Right cardiac atrium (tissue), 5 donors: ENCODE measurements at regions not wholly inside any gene's neighbourhood (a gene's known extent, or its start where the extent isn't known, plus 50 kb on each side); places are given as distances from the start of the nearest gene placed in this dataset.

Source experiments
- ATAC-seq, 2 donors: fragments of 200-7000 bp; cut with Tn5 transposase; one replicate each; pipeline versions ENCODE4 v1.8.0 to v1.9.1; 2020; ENCODE audit warnings: moderate library complexity in 2 of 2, mild to moderate bottlenecking in 1 of 2
- DNase-seq, 3 donors: peaks; one replicate each; pipeline ENCODE4 v3.0.0-alpha.2; 2020
- H3K27ac ChIP-seq: one replicate; pipeline ENCODE4 v1.5.1; 2013; ENCODE audit warnings: mild to moderate bottlenecking, low read length, control low read depth, moderate library complexity
- H3K27me3 ChIP-seq: one replicate; pipeline ENCODE4 v1.6.1; 2013; ENCODE audit not compliant: control insufficient read depth, insufficient read depth
- H3K4me1 ChIP-seq: one replicate; pipeline ENCODE4 v1.6.1; 2013; ENCODE audit warnings: low read length; ENCODE audit not compliant: control insufficient read depth, insufficient read depth
- H3K4me3 ChIP-seq: one replicate; pipeline ENCODE4 v1.5.1; 2013; ENCODE audit warnings: low read length, control low read depth
- H3K9me3 ChIP-seq: one replicate; pipeline ENCODE4 v1.6.1; 2013; ENCODE audit warnings: low read length; ENCODE audit not compliant: control insufficient read depth
- WGBS: extraction: QIAGEN DNeasy Blood & Tissue Kit; methylation state at CpG from one replicate; pipeline ENCODE4 v1.1.7; 2013; 5-methylcytosine and 5-hydroxymethylcytosine counted together
- intact Hi-C, 4 donors: fragments of 100-400 bp; cut with DNase I; formaldehyde crosslinking; loops; one replicate each; pipeline versions ENCODE4 v1.11.0 to v1.14.0; 2022 to 2023
- donor health status: healthy with polysubstance abuse.
- donor health status: DM: no; HTN: yes; CAD: no.
- donor health status: DM: no; HTN: no; CAD: no.
- donor health status: DM: no; HTN: yes; CAD: no; lungs with severe emphysema.
- donor health status: DM: yes; HTN: yes; CAD: no.

DNA sequence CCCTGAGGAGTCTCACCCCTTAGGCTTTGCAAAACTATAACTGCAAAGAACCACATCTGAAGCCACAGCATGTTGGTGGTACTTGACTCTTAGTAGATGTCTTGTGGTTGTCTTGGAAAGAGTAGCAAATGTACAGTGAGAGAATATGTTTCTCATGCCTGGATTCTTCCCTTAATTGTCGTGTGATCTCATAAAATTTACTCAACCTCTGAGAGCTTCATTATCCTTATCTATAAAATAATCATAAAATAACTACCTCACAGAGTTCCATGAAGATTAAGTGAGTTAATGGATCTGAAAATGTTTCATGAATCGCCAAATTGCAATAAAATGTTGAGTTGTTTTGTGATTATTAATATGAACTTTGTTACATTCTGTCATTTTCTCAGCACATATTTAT is 491.5 kb downstream of the METTL15 start:
- Histone ChIP-seq H3K27ac (no peak overlapping the region), H3K9me3 (no peaks in the 10 kb centered on the region), H3K4me3 (no peak overlapping the region), H3K4me1 (no peaks in the 10 kb centered on the region), H3K27me3 (no peaks in the 10 kb centered on the region)
- DNase-seq: no peak
- intact Hi-C loops: no loop called here
- WGBS: 83% methylated on average over 2 of the region's 2 CpGs
- no peak for ATAC-seq

DNA sequence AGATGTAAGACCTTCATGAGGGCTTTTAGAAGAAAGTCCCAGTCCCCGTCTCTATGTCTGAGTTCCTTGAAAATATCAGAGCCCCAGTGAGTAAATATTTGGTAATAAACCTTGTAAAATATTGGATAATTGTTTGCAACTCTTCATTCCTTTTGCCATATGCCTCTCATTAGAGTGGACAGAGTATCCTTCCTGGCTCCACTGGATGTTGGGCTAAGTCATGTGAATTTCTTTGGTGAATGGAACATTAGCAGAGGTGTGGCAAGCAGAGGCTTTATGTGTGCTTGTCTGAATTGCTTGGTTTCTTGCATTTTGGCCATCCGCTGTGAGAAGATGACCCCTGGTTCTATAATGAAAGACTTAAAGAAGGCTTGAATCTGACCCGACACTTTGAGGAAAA is 490.3 kb downstream of the METTL15 start:
- ATAC-seq (no peak), DNase-seq (no peak)
- H3K9me3 ChIP-seq: no peaks in the 10 kb centered on the region
- WGBS: 95% methylated on average over 3 of the region's 3 CpGs
- no peak overlapping the region for H3K4me3 ChIP-seq
- intact Hi-C loops: no loop called here
- no peak overlapping the region for H3K27ac ChIP-seq
- no peaks in the 10 kb centered on the region for H3K27me3 ChIP-seq
- H3K4me1 ChIP-seq: no peaks in the 10 kb centered on the region

DNA sequence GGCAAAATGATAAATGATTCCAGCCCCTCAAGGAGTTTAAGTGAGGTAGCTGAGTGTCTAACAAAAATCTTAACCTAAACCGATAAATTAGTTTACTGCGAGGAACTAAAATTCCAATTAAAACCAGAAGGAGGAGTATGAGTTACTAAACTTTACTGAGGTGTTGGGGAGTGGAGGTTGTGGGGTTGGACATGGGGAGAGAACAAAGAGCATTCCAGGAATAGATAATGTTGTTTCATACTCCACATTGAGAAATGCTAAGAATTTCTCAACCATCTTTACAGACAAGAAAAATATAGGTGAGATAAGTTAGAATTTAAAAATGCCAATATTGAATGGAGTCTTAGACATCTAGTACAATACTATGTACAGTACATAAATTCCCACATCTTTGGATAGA is 488.6 kb downstream of the METTL15 start:
- Histone ChIP-seq H3K27me3 (no peaks in the 10 kb centered on the region), H3K9me3 (no peaks in the 10 kb centered on the region), H3K27ac (no peak overlapping the region), H3K4me3 (no peak overlapping the region), H3K4me1 (no peaks in the 10 kb centered on the region)
- ATAC-seq (no peak), DNase-seq (no peak)
- WGBS: 96% methylated on average over 2 of the region's 2 CpGs
- intact Hi-C loops: no loop called here

DNA sequence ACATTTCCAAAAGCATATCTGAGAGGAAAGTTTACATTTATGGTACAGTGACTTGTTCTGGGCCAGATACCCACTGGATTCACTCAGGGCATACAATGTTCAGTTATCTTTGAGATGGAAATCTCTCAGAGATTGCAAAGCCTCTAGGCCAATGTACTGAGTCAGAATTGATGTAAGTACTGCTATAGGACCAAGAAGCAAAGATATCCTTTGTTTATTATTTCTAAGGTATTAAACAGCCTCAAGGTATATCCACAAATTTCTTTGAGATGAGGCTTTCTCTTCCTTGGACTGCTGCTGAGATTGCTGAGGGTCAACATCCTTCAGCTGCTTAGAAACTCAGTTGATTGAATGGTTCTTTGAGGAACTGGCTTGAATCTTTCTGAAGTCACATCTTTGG is 484.0 kb downstream of the METTL15 start:
- H3K4me3 ChIP-seq: no peak overlapping the region
- H3K27ac ChIP-seq: no peak overlapping the region

DNA sequence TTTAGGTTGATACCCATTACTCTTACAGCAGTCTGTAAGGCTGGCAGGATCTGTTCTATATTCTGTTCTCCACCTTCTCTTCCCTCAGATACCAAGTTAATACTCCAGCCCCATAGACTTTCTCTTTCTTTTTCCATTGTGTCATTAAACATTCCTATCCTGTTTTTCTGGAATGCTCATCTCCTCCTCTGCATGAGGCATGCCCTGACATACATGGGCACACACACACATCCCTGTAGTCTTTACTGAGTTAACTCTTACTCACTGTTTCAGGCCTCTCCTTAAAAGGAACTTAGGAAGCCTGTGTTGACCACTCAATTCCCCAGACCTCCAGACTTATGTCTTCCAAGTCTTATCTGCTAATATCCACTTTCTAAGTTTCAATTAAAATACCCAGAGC is 476.8 kb downstream of the METTL15 start:
- no peaks in the 10 kb centered on the region for H3K4me1 ChIP-seq
- H3K27me3 ChIP-seq: no peaks in the 10 kb centered on the region
- no peak overlapping the region for H3K4me3 ChIP-seq
- DNase-seq (no peak), ATAC-seq (no peak)
- H3K27ac ChIP-seq: no peak overlapping the region
- no peaks in the 10 kb centered on the region for H3K9me3 ChIP-seq
- intact Hi-C loops: no loop called here

More for the DNA sequence above, 484.0 kb downstream of the METTL15 start:
- Histone ChIP-seq H3K9me3 (no peaks in the 10 kb centered on the region), H3K4me1 (no peaks in the 10 kb centered on the region), H3K27me3 (no peaks in the 10 kb centered on the region)
- DNase-seq (no peak), ATAC-seq (no peak)
- intact Hi-C loops: no loop called here

DNA sequence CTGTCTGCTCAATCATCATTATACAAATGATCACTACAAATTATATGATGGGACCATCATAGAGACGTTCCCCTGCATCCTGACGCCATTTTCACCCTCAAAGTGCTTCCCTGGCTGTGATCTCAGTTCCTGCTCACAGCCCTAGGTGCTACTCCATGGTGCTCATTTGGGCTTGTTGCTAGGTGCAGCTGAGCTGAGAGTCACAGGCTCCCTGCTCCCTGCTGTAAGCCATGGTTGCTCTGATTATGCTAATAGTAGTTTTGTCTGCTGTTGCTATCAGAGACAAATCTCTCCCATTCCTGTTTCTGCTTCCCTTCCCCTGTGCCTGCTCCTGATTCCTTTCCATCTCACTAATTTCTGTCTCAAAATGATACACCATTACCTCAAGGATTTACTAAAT is 474.3 kb downstream of the METTL15 start:
- no peaks in the 10 kb centered on the region for H3K27me3 ChIP-seq
- no peak overlapping the region for H3K27ac ChIP-seq
- DNase-seq (no peak), ATAC-seq (no peak)
- WGBS: 75% methylated on average over 2 of the region's 2 CpGs
- H3K4me3 ChIP-seq: no peak overlapping the region
- H3K4me1 ChIP-seq: no peaks in the 10 kb centered on the region
- intact Hi-C loops: no loop called here
- no peaks in the 10 kb centered on the region for H3K9me3 ChIP-seq

DNA sequence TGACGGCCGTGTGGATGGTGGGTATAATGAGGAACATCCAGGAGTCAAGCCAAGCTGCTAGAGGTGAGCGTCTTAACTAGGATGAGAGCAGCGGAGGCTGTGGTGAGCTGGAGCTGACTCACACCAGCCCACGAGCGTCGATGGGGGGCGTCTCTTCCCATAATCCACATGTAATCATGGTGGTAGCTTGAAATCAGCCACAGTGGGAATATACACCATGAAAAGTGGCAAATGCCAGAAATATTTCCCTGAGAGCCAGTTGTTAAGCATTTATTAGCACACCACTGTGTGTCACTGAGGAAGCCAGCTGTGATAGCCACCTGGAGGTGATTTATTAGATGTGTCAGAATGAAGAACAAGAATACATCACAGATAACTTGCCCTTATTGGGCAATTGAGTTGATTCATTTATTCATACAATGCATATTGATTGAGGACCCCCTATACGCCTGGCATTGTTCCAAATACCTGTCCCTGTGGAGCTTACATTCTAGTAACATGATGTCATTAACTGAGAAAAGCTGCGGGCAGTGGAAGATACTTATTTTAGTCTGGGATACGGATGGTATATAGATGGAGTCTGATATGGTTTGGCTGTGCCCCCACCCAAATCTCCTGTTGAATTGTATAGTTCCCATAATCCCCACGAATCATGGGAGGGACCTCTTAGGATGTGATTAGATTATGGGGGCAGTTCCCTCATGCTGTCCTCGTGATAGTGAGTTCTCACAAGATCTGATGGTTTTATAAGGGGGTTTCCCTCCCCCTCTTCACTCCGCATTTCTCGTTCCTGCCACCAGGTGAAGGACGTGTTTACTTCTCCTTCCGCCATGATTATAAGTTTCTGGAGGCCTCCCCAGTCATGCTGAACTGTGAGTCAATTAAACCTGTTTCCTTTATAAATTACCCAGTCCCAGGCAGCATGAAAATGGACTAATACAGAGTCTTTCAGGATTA is 473.4 kb downstream of the METTL15 start:
- Histone ChIP-seq H3K4me1 (no peaks in the 10 kb centered on the region), H3K9me3 (no peaks in the 10 kb centered on the region), H3K27me3 (no peaks in the 10 kb centered on the region), H3K4me3 (no peak overlapping the region), H3K27ac (no peak overlapping the region)
- no peak for DNase-seq
- no peak for ATAC-seq
- intact Hi-C loops: no loop called here
- 78% methylated on average over 17 of the region's 17 CpGs for WGBS

DNA sequence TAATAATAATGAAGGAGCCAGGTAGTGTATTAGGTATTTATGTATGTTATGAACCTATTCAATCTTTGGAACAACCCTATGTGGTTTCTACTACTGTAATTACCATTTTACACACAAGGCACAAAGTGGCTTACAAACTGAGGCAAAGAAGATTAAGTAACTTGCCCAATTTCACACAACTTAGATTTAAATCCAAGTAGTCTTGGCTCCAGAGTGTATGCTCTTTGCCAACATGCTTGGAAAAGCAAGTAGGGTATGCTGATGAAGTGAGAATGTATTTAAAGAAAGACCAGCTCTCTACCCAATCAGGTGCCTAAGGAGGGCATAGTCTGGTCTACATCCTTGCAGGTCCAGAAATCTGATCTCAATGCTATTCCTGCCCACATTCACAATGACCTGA is 463.2 kb downstream of the METTL15 start:
- Histone ChIP-seq H3K27me3 (no peaks in the 10 kb centered on the region), H3K9me3 (no peaks in the 10 kb centered on the region), H3K4me3 (no peak overlapping the region), H3K27ac (no peak overlapping the region), H3K4me1 (no peaks in the 10 kb centered on the region)
- ATAC-seq (no peak), DNase-seq (no peak)
- intact Hi-C loops: no loop called here

DNA sequence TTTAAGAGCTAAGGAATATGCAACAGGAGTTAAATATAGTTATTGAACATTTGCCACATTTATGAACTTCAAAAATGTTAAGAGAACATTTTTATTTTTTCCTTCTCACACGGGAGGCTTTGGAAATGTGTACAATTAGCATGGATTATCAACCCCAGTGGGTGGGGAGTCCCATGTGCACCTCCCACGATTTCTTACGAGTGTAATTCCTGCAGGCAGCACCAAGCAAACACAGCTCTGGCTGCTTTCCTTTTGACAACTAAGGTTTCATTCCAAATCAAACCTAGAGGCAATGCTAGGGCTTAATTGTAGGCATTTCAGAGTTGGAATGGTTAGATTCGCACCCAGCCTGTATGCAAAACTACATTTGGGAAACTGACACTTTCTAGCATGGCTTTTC is 460.9 kb downstream of the METTL15 start:
- intact Hi-C loops: no loop called here
- DNase-seq: no peak
- WGBS: 59% methylated on average over 4 of the region's 4 CpGs

DNA sequence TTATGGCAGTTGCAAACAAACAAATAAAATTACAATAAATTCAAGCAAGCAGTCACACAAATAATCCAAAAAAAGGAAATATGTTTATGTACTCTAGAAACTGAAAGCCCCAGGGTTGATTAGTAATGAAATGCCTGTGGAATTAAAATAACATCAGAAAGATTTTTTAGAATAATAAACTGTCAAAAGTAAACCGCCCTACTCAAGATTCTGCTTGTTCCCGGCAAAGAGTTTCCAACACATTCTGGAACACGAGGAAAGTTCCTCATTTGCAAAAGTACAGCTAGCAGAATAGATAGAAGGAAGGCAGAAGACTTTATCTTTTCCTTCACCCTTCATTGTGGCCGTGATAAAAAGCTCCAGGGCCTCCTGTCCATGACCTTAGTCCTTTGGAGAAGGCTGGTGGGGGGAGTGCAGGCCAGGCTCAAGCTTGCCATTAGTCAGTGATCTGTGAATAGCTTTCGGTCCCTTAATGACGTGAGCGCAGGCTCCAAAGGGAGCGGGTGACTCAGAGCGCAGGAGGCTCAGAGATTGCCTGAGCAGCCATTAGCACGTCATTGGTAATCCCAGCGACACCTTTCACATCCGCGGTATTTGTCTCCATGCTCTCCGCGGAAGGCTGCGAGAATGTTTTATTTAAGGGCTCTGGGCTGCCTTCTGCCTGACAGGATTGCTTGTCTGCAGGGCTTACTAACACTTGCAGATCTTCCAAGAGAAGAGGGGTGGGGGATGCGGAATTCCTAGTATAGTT is 458.3 kb downstream of the METTL15 start:
- Histone ChIP-seq H3K4me3 (peak overlapping the region; percentile 29), H3K9me3 (no peaks in the 10 kb centered on the region), H3K27me3 (no peaks in the 10 kb centered on the region), H3K4me1 (no peaks in the 10 kb centered on the region), H3K27ac (peak overlapping the region; percentile 66)
- 6% methylated on average over 17 of the region's 17 CpGs for WGBS
- peak; percentile 86 to 89 (median 88) for DNase-seq
- intact Hi-C loops: no loop called here
- ATAC-seq: peak; percentile 100

More for the DNA sequence above, 460.9 kb downstream of the METTL15 start:
- Histone ChIP-seq H3K9me3 (no peaks in the 10 kb centered on the region), H3K4me3 (no peak overlapping the region), H3K27me3 (no peaks in the 10 kb centered on the region), H3K27ac (no peak overlapping the region), H3K4me1 (no peaks in the 10 kb centered on the region)
- no peak for ATAC-seq

DNA sequence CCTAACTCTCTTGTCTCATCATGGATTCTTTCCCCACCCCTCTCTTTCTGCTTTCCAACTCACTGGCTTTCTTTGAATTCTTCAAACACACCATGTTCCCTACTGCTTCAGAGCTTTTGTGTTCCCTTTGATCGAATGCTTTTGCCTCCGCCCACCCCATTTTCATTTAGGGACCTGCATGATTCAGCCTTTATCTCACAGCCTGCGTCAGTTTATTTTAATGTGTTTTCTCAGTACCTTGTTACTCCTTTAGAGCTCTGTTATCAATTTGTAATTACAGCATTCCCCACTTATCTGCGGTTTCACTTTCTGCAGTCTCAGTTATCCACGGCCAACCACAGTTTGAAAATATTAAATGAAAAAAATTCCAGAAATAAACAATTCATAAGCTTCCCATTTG is 451.3 kb downstream of the METTL15 start:
- Histone ChIP-seq H3K27me3 (no peaks in the 10 kb centered on the region), H3K27ac (no peak overlapping the region), H3K4me1 (no peaks in the 10 kb centered on the region), H3K9me3 (no peaks in the 10 kb centered on the region), H3K4me3 (no peak overlapping the region)
- intact Hi-C loops: no loop called here
- DNase-seq: peak in 1 of 3 donors; percentile 11
- WGBS: 41% methylated on average over 5 of the region's 5 CpGs
- no peak for ATAC-seq
